HG03571 (cell line): ENCODE measurements at regions not wholly inside any gene's neighbourhood (a gene's known extent, or its start where the extent isn't known, plus 50 kb on each side); places are given as distances from the start of the nearest gene placed in this dataset.
A peak's percentile ranks its signal among the peaks of the same experiment; 100 is the strongest.

Experiments used
- ATAC-seq: cut with Tn5 transposase; IDR thresholded peaks from one replicate; pipeline ENCODE4 v1.9.1; 2021; ENCODE audit not compliant: unreplicated experiment

GRCh38 chr2:122367646-122368010 lies 612.2 kb downstream of the TSN start:
- ATAC-seq = no peak

GRCh38 chr2:122368576-122369243 lies 613.3 kb downstream of the TSN start:
- no peak for ATAC-seq

GRCh38 chr2:122378521-122378920 lies 623.1 kb downstream of the TSN start:
- no peak for ATAC-seq

GRCh38 chr2:122384768-122385333 lies 629.4 kb downstream of the TSN start:
- ATAC-seq = no peak

- ATAC-seq = no peak
Measured at GRCh38 chr2:122388208-122388607, 632.8 kb downstream of the TSN start.

GRCh38 chr2:122389694-122390093 lies 634.2 kb downstream of the TSN start:
- no peak for ATAC-seq

GRCh38 chr2:122390406-122390805 lies 635.0 kb downstream of the TSN start:
- ATAC-seq = no peak

GRCh38 chr2:122391726-122392125 lies 636.3 kb downstream of the TSN start:
- no peak for ATAC-seq

GRCh38 chr2:122395687-122396086 lies 640.2 kb downstream of the TSN start:
- ATAC-seq = no peak

GRCh38 chr2:122411231-122411630 lies 655.8 kb downstream of the TSN start:
- ATAC-seq = no peak

- ATAC-seq = no peak
Measured at GRCh38 chr2:122412360-122412759, 656.9 kb downstream of the TSN start.

GRCh38 chr2:122414902-122415301 lies 659.5 kb downstream of the TSN start:
- ATAC-seq = no peak

GRCh38 chr2:122417114-122417513 lies 661.7 kb downstream of the TSN start:
- ATAC-seq = no peak

GRCh38 chr2:122421775-122422174 lies 666.3 kb downstream of the TSN start:
- no peak for ATAC-seq

GRCh38 chr2:122422384-122422991 lies 667.0 kb downstream of the TSN start:
- no peak for ATAC-seq

- ATAC-seq = no peak
Measured at GRCh38 chr2:122423934-122424333, 668.5 kb downstream of the TSN start.

- ATAC-seq = no peak
Measured at GRCh38 chr2:122433123-122433754, 677.8 kb downstream of the TSN start.

GRCh38 chr2:122445003-122445402 lies 689.6 kb downstream of the TSN start:
- ATAC-seq = no peak

GRCh38 chr2:122446761-122447160 lies 691.3 kb downstream of the TSN start:
- ATAC-seq = no peak

GRCh38 chr2:122447237-122447636 lies 691.8 kb downstream of the TSN start:
- ATAC-seq = no peak

GRCh38 chr2:122451040-122451439 lies 695.6 kb downstream of the TSN start:
- peak; percentile 59 for ATAC-seq

GRCh38 chr2:122451697-122452096 lies 696.2 kb downstream of the TSN start:
- no peak for ATAC-seq
